Upper lobe of right lung (tissue), 1 donor: ENCODE measurements at regions not wholly inside any gene's neighbourhood (a gene's known extent, or its start where the extent isn't known, plus 50 kb on each side); places are given as distances from the start of the nearest gene placed in this dataset.

Experiments used
- ATAC-seq: fragments of 200-7000 bp; cut with Tn5 transposase; one replicate; pipeline ENCODE4 v1.9.1; 2020; ENCODE audit warnings: mild to moderate bottlenecking, moderate library complexity
- DNase-seq: peaks from one replicate; pipeline ENCODE4 v3.0.0-alpha.2; 2020
- H3K27ac ChIP-seq: fragments of 200-600 bp; one replicate; pipeline ENCODE4 v1.8.0; 2022
- H3K27me3 ChIP-seq: fragments of 200-600 bp; one replicate; pipeline ENCODE4 v1.8.0; 2022; ENCODE audit warnings: mild to moderate bottlenecking
- H3K36me3 ChIP-seq: fragments of 200-600 bp; one replicate; pipeline ENCODE4 v1.8.0; 2022
- H3K4me1 ChIP-seq: fragments of 200-600 bp; one replicate; pipeline ENCODE4 v1.8.0; 2022
- H3K4me3 ChIP-seq: fragments of 200-600 bp; one replicate; pipeline ENCODE4 v1.8.0; 2022; ENCODE audit warnings: mild to moderate bottlenecking
- H3K9me3 ChIP-seq: fragments of 200-600 bp; one replicate; pipeline ENCODE4 v1.8.0; 2022
- intact Hi-C: fragments of 100-400 bp; cut with DNase I; formaldehyde crosslinking; loops from one replicate; pipeline ENCODE4 v1.11.0; 2022
- TF ChIP-seq, protein P1 (sequence below): fragments of 200-600 bp; IDR thresholded peaks from one replicate; pipeline ENCODE4 v1.8.0; 2022; ENCODE audit warnings: antibody characterized with exemption
- donor health status: DM: no; HTN: yes; CAD: no; lungs with severe emphysema.

DNA sequence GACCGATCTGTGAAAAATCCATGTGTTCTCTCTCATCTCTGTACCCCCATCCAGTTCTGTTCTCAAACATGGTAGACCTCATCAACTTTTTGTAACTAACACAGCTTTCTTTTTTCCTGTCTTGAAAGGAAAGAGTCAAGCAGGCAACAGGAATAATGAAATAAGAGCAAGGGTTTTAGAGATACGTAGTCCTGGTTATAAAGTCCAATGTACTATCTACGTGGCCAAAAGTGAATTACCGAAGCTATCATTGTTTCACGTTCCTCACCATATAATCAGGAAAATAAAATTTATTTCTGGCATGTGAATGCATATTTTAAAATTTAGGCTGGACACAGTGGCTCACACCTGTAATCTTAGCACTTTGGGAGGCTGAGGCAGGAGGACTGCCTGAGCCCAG lies 472.2 kb upstream of the ANO3 start:
- intact Hi-C loops = no loop called here

GRCh38 chr11:25860677-25861450 lies 471.1 kb upstream of the ANO3 start:
- ATAC-seq (no peak), DNase-seq (no peak)
- Histone ChIP-seq H3K9me3 (no peaks in the 10 kb centered on the region), H3K27ac (no peak overlapping the region), H3K36me3 (no peaks in the 10 kb centered on the region), H3K4me3 (no peak overlapping the region), H3K27me3 (no peaks in the 10 kb centered on the region), H3K4me1 (no peaks in the 10 kb centered on the region)
- TF ChIP-seq, protein P1, sequence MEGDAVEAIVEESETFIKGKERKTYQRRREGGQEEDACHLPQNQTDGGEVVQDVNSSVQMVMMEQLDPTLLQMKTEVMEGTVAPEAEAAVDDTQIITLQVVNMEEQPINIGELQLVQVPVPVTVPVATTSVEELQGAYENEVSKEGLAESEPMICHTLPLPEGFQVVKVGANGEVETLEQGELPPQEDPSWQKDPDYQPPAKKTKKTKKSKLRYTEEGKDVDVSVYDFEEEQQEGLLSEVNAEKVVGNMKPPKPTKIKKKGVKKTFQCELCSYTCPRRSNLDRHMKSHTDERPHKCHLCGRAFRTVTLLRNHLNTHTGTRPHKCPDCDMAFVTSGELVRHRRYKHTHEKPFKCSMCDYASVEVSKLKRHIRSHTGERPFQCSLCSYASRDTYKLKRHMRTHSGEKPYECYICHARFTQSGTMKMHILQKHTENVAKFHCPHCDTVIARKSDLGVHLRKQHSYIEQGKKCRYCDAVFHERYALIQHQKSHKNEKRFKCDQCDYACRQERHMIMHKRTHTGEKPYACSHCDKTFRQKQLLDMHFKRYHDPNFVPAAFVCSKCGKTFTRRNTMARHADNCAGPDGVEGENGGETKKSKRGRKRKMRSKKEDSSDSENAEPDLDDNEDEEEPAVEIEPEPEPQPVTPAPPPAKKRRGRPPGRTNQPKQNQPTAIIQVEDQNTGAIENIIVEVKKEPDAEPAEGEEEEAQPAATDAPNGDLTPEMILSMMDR = no peak
- intact Hi-C loops = no loop called here

More for the DNA sequence above, 472.2 kb upstream of the ANO3 start:
- Histone ChIP-seq H3K9me3 (no peaks in the 10 kb centered on the region), H3K4me1 (no peaks in the 10 kb centered on the region), H3K27me3 (no peaks in the 10 kb centered on the region), H3K36me3 (no peaks in the 10 kb centered on the region), H3K4me3 (no peak overlapping the region), H3K27ac (no peak overlapping the region)
- TF ChIP-seq, protein P1 = no peak
- DNase-seq (no peak), ATAC-seq (no peak)

DNA sequence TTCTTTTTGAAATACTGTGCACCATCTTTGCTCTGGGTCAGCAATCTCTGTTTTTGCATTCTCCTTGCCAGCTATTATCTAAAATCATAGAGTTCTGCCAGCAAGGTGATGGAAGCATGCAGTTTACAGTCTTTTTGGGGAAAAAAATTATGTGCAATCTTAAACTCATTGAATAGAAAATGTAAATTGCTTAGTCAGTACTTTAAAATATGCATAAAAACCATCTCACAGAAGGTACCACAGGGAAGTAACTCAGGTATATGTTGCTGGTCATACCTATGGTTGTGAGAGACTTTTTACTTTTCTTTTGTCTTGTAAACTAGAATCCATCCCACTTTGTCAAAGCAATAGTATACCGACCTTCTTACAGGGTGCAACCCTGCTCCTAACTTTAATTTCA lies 469.8 kb upstream of the ANO3 start:
- Histone ChIP-seq H3K4me1 (no peaks in the 10 kb centered on the region), H3K4me3 (no peak overlapping the region), H3K27me3 (no peaks in the 10 kb centered on the region), H3K36me3 (no peaks in the 10 kb centered on the region), H3K9me3 (no peaks in the 10 kb centered on the region), H3K27ac (no peak overlapping the region)
- no peak for ATAC-seq
- intact Hi-C loops = no loop called here
- DNase-seq = no peak
- TF ChIP-seq, protein P1 = no peak

- TF ChIP-seq, protein P1 = no peak
- Histone ChIP-seq H3K9me3 (no peaks in the 10 kb centered on the region), H3K27ac (no peak overlapping the region), H3K27me3 (no peaks in the 10 kb centered on the region), H3K36me3 (no peaks in the 10 kb centered on the region), H3K4me3 (no peak overlapping the region), H3K4me1 (no peaks in the 10 kb centered on the region)
- ATAC-seq (no peak), DNase-seq (no peak)
- intact Hi-C loops = no loop called here
Measured at GRCh38 chr11:25863986-25864385, 467.9 kb upstream of the ANO3 start.

DNA sequence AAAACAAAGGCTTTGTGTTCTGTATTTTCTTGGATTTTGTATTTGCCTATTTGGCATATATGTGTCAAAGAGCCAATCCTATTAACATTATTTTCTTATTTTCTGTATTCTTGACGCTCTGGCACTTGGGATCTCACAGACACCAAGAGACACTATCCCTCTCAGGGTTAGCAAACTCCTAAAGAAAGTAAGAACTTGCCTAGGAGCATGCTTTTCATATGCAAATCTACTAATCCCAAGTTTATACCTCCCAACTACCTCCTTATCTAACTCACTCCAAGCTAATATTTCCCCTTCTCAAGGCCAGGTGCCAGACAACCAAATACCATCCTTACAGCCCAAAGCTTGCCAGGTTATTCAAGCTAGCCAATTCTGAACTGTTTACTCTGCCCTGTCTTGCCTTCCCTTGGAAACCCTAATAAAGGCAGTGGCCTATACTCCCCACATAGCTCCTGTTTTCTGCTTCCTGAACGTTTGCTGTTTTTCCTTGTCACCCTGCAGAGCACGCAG lies 455.4 kb upstream of the ANO3 start:
- intact Hi-C loops = no loop called here
- Histone ChIP-seq H3K27ac (no peak overlapping the region), H3K4me1 (no peaks in the 10 kb centered on the region), H3K27me3 (no peaks in the 10 kb centered on the region), H3K9me3 (peaks cover under 1% of the 10 kb centered on the region), H3K4me3 (no peak overlapping the region), H3K36me3 (no peaks in the 10 kb centered on the region)
- TF ChIP-seq, protein P1 = no peak
- ATAC-seq = no peak
- no peak for DNase-seq
